GM10266 (cell line): ENCODE measurements at regions not wholly inside any gene's neighbourhood (a gene's known extent, or its start where the extent isn't known, plus 50 kb on each side); places are given as distances from the start of the nearest gene placed in this dataset.

Source experiments
- DNase-seq: peaks from one replicate; pipeline ENCODE4 v3.0.0; 2012; ENCODE audit errors: extremely low spot score
- TF ChIP-seq, protein P1 (sequence below): IDR thresholded peaks from 2 replicates; pipeline ENCODE4 v1.5.1; 2012; ENCODE audit warnings: mild to moderate bottlenecking, low read depth; ENCODE audit not compliant: control insufficient read depth, insufficient read depth; ENCODE audit errors: missing control alignments

DNA sequence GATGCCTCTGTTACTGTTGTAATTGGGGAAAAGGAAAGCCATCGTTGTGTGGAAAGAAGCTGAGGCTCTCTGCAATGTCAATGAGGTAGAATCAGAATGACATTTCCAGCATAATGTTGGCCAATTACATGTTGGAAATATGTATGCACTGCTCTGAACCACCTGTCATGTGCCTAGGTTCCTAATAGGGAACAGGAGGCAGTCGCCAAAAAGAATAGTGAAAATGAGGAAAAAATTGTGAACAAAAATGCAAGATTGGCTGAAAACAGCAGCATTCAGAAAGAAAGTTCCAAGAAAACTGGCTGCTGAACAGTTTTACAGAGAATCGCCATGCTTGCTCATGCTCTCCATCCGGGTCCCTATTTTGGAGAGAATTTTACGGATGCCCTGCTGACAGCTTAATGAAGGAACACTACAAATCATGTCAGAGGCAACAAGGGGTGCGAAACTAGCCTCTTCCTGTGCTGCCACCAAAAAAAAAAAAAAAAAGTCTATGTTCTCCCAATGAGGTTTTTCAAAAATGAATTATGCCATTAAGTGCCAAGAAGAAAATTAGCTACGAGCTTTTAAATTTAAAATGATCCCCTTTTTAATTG, 305.9 kb upstream of the ARRDC4 start:
- DNase-seq, result no peak
- TF ChIP-seq, protein P1, sequence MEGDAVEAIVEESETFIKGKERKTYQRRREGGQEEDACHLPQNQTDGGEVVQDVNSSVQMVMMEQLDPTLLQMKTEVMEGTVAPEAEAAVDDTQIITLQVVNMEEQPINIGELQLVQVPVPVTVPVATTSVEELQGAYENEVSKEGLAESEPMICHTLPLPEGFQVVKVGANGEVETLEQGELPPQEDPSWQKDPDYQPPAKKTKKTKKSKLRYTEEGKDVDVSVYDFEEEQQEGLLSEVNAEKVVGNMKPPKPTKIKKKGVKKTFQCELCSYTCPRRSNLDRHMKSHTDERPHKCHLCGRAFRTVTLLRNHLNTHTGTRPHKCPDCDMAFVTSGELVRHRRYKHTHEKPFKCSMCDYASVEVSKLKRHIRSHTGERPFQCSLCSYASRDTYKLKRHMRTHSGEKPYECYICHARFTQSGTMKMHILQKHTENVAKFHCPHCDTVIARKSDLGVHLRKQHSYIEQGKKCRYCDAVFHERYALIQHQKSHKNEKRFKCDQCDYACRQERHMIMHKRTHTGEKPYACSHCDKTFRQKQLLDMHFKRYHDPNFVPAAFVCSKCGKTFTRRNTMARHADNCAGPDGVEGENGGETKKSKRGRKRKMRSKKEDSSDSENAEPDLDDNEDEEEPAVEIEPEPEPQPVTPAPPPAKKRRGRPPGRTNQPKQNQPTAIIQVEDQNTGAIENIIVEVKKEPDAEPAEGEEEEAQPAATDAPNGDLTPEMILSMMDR, result no peak

GRCh38 chr15:97661796-97662195, 298.7 kb upstream of the ARRDC4 start:
- DNase-seq, result no peak
- TF ChIP-seq, protein P1, result no peak

DNA sequence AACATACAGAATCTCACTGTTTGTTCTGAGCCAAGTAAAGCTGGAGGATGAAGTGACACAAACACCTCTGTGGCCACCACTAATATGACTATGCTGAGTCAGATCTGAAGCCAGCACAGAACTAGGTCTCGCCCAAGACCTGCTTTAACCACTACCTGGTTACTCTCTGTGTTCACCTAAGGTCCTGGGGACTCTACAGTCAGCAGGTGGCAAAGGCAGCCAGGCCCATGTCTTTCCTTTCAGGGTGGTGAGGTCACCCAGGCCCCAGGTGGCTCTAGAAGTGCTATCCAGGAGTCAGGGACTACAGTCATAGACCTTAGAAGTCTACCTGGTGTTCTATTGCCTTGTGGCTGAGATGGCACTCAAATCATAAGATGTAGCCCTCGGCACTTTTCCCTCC, 287.9 kb upstream of the ARRDC4 start:
- DNase-seq, result no peak
- TF ChIP-seq, protein P1, result no peak

GRCh38 chr15:97678656-97679055, 281.8 kb upstream of the ARRDC4 start:
- no peak for DNase-seq
- TF ChIP-seq, protein P1, result no peak

DNA sequence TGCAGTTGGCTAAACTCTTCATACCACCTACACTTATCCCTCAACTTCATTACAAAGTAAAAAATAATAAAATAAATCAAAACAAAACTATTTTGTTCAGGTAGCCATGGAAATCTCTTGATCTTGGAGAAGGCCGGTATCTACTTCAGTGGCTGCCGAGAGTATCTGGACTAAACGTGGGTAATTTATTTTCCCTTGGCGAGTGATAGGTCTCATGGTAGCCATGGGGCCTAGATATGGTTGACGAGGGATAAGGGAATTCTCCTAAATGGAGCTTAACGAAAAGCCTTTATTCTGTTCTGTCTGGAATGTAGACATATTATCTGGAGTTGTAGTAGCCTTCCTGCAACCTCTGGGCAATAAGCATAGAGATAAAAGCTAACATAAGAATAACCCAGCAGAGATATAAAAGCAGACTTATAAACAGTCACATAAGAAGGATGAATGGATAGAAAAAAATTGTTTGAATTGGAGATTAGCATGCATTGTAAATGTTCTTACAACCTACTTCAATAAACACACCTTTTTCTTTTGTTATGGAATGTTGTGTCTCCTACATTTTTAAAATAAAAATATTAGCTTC, 281.3 kb upstream of the ARRDC4 start:
- DNase-seq, result no peak
- TF ChIP-seq, protein P1, result no peak

DNA sequence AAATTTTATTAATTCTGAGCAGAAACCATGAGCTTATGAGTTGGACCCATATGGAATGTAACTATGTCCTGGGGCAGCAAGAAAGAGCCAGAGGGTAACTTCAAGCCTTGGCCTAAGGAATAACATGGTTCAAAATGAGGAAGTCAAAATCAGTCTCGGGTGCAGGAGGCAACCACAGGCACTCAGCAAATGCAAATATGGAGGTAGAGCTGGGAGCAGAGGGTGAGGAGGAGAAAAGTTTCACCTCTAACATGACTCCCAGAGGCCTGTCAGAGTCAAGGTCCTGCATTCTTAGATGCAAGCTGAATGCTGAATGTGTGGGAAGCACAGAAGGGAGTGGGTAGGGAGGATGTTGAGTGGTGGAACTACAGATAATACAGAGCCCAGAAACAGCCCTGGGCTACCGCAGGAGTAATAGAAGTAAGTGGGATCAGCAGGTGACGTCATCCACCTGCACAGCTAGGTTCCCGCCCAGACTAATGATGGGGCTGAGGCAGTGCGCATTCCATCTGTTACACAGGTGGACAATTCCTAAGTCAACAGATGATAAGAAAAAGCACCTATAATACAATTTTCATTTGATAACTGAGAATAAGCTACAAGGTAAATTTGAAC, 279.8 kb upstream of the ARRDC4 start:
- TF ChIP-seq, protein P1, result no peak
- no peak for DNase-seq

GRCh38 chr15:97683831-97684230, 276.7 kb upstream of the ARRDC4 start:
- TF ChIP-seq, protein P1, result no peak
- no peak for DNase-seq
